Peyer's patch (tissue), 4 donors: ENCODE measurements at regions not wholly inside any gene's neighbourhood (a gene's known extent, or its start where the extent isn't known, plus 50 kb on each side); places are given as distances from the start of the nearest gene placed in this dataset.

Source experiments
- DNase-seq, 3 donors: peaks; one replicate each; pipeline ENCODE4 v3.0.0-alpha.2; 2017 to 2019
- H3K27ac ChIP-seq, 4 donors: fragments of 200-600 bp; sonication (generic); one replicate each; pipeline ENCODE4 v1.5.1; 2016 to 2019
- H3K27me3 ChIP-seq, 2 donors: fragments of 200-600 bp; sonication (generic); one replicate each; pipeline ENCODE4 v1.5.1; 2019
- H3K36me3 ChIP-seq, 3 donors: fragments of 200-600 bp; sonication (generic); one replicate each; pipeline ENCODE4 v1.5.1; 2016 to 2019
- H3K4me1 ChIP-seq, 4 donors: fragments of 200-600 bp; sonication (generic); one replicate each; pipeline ENCODE4 v1.5.1; 2016 to 2019
- H3K4me3 ChIP-seq, 4 donors: fragments of 200-600 bp; sonication (generic); 1 replicate in 3 of 4; 2 replicates in 1 of 4; pipeline ENCODE4 v1.5.1; 2016 to 2019; ENCODE audit warnings: mild to moderate bottlenecking in 1 of 4
- H3K9me3 ChIP-seq, 4 donors: fragments of 200-600 bp; sonication (generic); one replicate each; pipeline ENCODE4 v1.5.1; 2016 to 2019; ENCODE audit warnings: mild to moderate bottlenecking in 1 of 4
- CTCF ChIP-seq, 6 experiments: fragments of 450-650 bp in 4 of 6; fragments of 200-600 bp in 2 of 6; sonication (generic) in 1 of 6; IDR thresholded peaks; one replicate each; pipeline ENCODE4 v1.5.1; 2017 to 2019; ENCODE audit warnings: antibody characterized with exemption in 6 of 6, mild to moderate bottlenecking in 3 of 6, moderate library complexity in 1 of 6
- POLR2A ChIP-seq, 2 donors: fragments of 450-650 bp; IDR thresholded peaks; one replicate each; pipeline ENCODE4 v1.5.1; 2017; ENCODE audit warnings: antibody characterized with exemption in 2 of 2, mild to moderate bottlenecking in 2 of 2, moderate library complexity in 2 of 2

- Histone ChIP-seq H3K4me1 (no peaks in the 10 kb centered on the region), H3K27ac (no peak overlapping the region)
- TF ChIP-seq CTCF (IDR thresholded peaks at IDR 0.05) (no peak), POLR2A (IDR thresholded peaks at IDR 0.05) (no peak)
These were observed 728.3 kb downstream of the TMTC2 start for GRCh38 chr12:83414981-83415380.

DNA sequence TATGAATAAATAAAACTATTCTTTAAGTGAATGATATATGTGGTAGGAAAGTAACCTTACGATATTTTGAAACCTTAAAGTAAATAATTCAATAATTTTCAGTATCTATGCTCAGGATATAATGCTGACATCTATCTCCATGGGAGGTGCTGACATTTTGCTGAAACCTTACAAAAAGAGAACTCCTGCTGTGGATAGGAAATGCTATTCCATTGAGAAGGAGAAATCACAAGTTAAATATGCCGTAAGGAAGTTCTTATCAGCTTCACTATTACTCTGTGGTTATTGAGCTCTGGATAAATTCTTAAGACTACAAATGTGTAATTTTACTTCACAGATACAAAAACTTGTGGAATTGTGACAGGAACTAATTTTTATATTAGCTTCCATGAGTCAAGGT, 722.1 kb downstream of the TMTC2 start:
- no peak overlapping the region for H3K27ac ChIP-seq
- no peaks in the 10 kb centered on the region for H3K36me3 ChIP-seq
- H3K27me3 ChIP-seq: no peaks in the 10 kb centered on the region
- H3K4me3 ChIP-seq: no peak overlapping the region
- no peaks in the 10 kb centered on the region for H3K4me1 ChIP-seq
- no peaks in the 10 kb centered on the region for H3K9me3 ChIP-seq
- DNase-seq: no peak
- TF ChIP-seq POLR2A (IDR thresholded peaks at IDR 0.05): no peak
- no peak for TF ChIP-seq CTCF (IDR thresholded peaks at IDR 0.05)

More at GRCh38 chr12:83414981-83415380, 728.3 kb downstream of the TMTC2 start:
- DNase-seq: no peak
- Histone ChIP-seq H3K27me3 (no peaks in the 10 kb centered on the region), H3K9me3 (no peaks in the 10 kb centered on the region), H3K36me3 (no peaks in the 10 kb centered on the region), H3K4me3 (no peak overlapping the region)

DNA sequence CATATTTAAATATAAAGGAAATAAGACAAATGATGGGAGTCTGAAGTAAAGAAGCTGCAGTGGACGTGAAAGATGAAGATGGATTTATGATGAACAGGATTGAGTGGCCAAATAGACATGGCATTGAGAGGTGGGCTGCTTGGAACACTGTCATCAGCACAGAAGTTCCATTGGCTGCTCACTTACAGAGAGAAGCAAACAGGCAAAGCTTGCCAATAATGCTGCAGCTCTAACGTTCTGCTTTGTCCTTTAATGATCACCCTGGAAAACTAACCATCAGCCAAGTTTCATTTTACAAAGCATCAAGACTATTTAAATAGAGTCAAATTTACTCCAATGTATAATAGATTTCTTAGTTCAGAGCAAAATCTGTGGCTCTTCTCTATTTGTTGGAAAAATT, 721.4 kb downstream of the TMTC2 start:
- Histone ChIP-seq H3K36me3 (no peaks in the 10 kb centered on the region), H3K9me3 (no peaks in the 10 kb centered on the region), H3K4me3 (no peak overlapping the region), H3K27me3 (no peaks in the 10 kb centered on the region), H3K4me1 (no peaks in the 10 kb centered on the region), H3K27ac (no peak overlapping the region)
- no peak for TF ChIP-seq CTCF (IDR thresholded peaks at IDR 0.05)
- TF ChIP-seq POLR2A (IDR thresholded peaks at IDR 0.05): no peak
- no peak for DNase-seq

DNA sequence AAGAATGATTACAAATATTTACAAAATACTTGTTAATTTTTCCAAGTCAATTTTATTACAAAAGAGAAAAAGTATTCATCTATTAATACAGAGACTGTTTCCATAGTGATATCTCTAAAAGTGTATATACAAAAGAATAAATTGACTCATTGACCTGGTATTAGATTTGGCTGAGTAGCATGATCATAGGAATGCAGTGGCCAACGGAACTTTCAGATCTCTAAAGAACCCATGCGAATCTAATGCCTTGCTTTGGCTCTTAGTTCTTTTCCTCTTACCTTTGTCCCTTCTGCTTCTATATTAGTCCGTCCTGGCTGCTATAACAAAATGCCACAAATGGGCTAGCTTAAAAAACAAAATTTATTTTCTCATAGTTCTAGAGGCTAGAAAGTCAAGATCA, 717.8 kb downstream of the TMTC2 start:
- no peak for TF ChIP-seq POLR2A (IDR thresholded peaks at IDR 0.05)
- TF ChIP-seq CTCF (IDR thresholded peaks at IDR 0.05): no peak
- Histone ChIP-seq H3K27me3 (no peaks in the 10 kb centered on the region), H3K9me3 (no peaks in the 10 kb centered on the region), H3K36me3 (no peaks in the 10 kb centered on the region), H3K27ac (no peak overlapping the region), H3K4me3 (no peak overlapping the region), H3K4me1 (no peaks in the 10 kb centered on the region)
- DNase-seq: no peak

- TF ChIP-seq POLR2A (IDR thresholded peaks at IDR 0.05) (no peak), CTCF (IDR thresholded peaks at IDR 0.05) (no peak)
These were observed 703.5 kb downstream of the TMTC2 start for GRCh38 chr12:83390186-83390585.

More at GRCh38 chr12:83390186-83390585, 703.5 kb downstream of the TMTC2 start:
- H3K27me3 ChIP-seq: no peaks in the 10 kb centered on the region
- DNase-seq: no peak
- no peak overlapping the region for H3K4me3 ChIP-seq
- H3K36me3 ChIP-seq: no peaks in the 10 kb centered on the region
- no peaks in the 10 kb centered on the region for H3K9me3 ChIP-seq
- no peaks in the 10 kb centered on the region for H3K4me1 ChIP-seq
- H3K27ac ChIP-seq: no peak overlapping the region
